HCT116 (cell line): ENCODE measurements at regions not wholly inside any gene's neighbourhood (a gene's known extent, or its start where the extent isn't known, plus 50 kb on each side); places are given as distances from the start of the nearest gene placed in this dataset.

Experiments
- ATAC-seq: fragments of 200-7000 bp; cut with Tn5 transposase; 2 replicates; pipeline ENCODE4 v1.9.1; 2020; ENCODE audit warnings: mild to moderate bottlenecking, moderate library complexity
- BruUV-seq: library from RNA; stranded (reverse); fragments of 400-500 nt; replicated peaks from 2 replicates; lab custom pipeline; 2021; lab: Mats Ljungman, UMichigan
- CTCF ChIA-PET: fragments of 300-600 bp; sonication (Branson Sonifier 250); formaldehyde crosslinking; loops from one replicate; lab custom pipeline; 2021; ENCODE audit warnings: antibody characterized with exemption; lab: Charles Lee
- POLR2A ChIA-PET: fragments of 300-600, 350-600 bp; sonication (Branson Sonifier 250); formaldehyde crosslinking; loops from one replicate; lab custom pipeline; 2021; ENCODE audit warnings: antibody characterized with exemption; lab: Charles Lee
- RAD21 ChIA-PET, 2 experiments: fragments of 300-600 bp; sonication (Branson Sonifier 250); formaldehyde crosslinking; loops; one replicate each; lab custom pipeline; 2023; ENCODE audit warnings: low total read pairs in 2 of 2; ENCODE audit not compliant: uncharacterized antibody in 2 of 2, unreplicated experiment in 2 of 2, low non-redundant PET in 1 of 2; lab: Charles Lee
- DNase-seq: peaks from one replicate; pipeline ENCODE4 v3.0.0-alpha.2; 2010; ENCODE audit warnings: low read depth, low spot score
- H2AFZ ChIP-seq: fragments of 200-600 bp; shearing (Covaris generic), sonication (generic); 2 replicates; pipeline ENCODE4 v1.6.1; 2017; ENCODE audit warnings: low read depth, mixed run types, mixed read lengths, antibody characterized with exemption, low read length; ENCODE audit not compliant: poor library complexity, severe bottlenecking
- H3K27ac ChIP-seq: 2 replicates; pipeline ENCODE4 v1.5.1; 2012; ENCODE audit warnings: low read depth, low read length
- H3K27me3 ChIP-seq: fragments of 200-600 bp; sonication (generic); 2 replicates; pipeline ENCODE4 v1.6.1; 2016; ENCODE audit warnings: mixed run types, low read length, mixed read lengths; ENCODE audit not compliant: insufficient read depth
- H3K36me3 ChIP-seq, 2 experiments: fragments of 200-500 bp in 1 of 2; fragments of 200-600 bp in 1 of 2; sonication (Bioruptor generic) in 1 of 2; sonication (generic) in 1 of 2; 2 replicates each; pipeline versions ENCODE4 v1.5.1 to v1.6.1; 2014 to 2016; ENCODE audit warnings: low read length in 2 of 2, inconsistent platforms in 1 of 2, mixed read lengths in 1 of 2, mixed run types in 1 of 2; ENCODE audit not compliant: insufficient read depth in 2 of 2, control insufficient read depth in 1 of 2
- H3K4me1 ChIP-seq, 2 experiments: fragments of 200-600 bp in 1 of 2; sonication (generic) in 1 of 2; 2 replicates each; pipeline versions ENCODE4 v1.5.1 to v1.6.1; 2012 to 2017; ENCODE audit warnings: low read length in 2 of 2, inconsistent platforms in 1 of 2, mild to moderate bottlenecking in 1 of 2, mixed read lengths in 1 of 2, mixed run types in 1 of 2, moderate library complexity in 1 of 2; ENCODE audit not compliant: insufficient read depth in 2 of 2, control insufficient read depth in 1 of 2
- H3K4me2 ChIP-seq: fragments of 200-600 bp; sonication (generic); 2 replicates; pipeline ENCODE4 v1.6.1; 2017; ENCODE audit warnings: mixed run types, low read length, mixed read lengths
- H3K4me3 ChIP-seq, 2 experiments: fragments of 200-600 bp in 1 of 2; sonication (generic) in 1 of 2; replicated peaks in 1 of 2; 2 replicates each; pipeline ENCODE4 v1.5.1; 2011 to 2016; ENCODE audit warnings: low read length in 2 of 2, control low read depth in 1 of 2, low read depth in 1 of 2, mild to moderate bottlenecking in 1 of 2, mixed read lengths in 1 of 2, mixed run types in 1 of 2
- H3K79me2 ChIP-seq: fragments of 200-600 bp; sonication (generic); 2 replicates; pipeline ENCODE4 v1.6.1; 2017; ENCODE audit warnings: mild to moderate bottlenecking, mixed run types, low read length, moderate library complexity, mixed read lengths; ENCODE audit not compliant: insufficient read depth
- H3K9ac ChIP-seq: fragments of 200-600 bp; sonication (generic); 2 replicates; pipeline ENCODE4 v1.6.1; 2016; ENCODE audit warnings: low read length, mixed read lengths
- H3K9me2 ChIP-seq: fragments of 200-600 bp; sonication (generic), shearing (Covaris generic); 2 replicates; pipeline ENCODE4 v1.6.1; 2017; ENCODE audit warnings: mixed run types, mild to moderate bottlenecking, moderate library complexity; ENCODE audit not compliant: insufficient read depth
- H3K9me3 ChIP-seq, 2 experiments: fragments of 200-500 bp in 1 of 2; fragments of 200-600 bp in 1 of 2; sonication (Bioruptor generic) in 1 of 2; sonication (generic) in 1 of 2; 2 replicates each; pipeline ENCODE4 v1.6.1; 2014 to 2017; ENCODE audit warnings: low read length in 2 of 2, mixed read lengths in 2 of 2, inconsistent platforms in 1 of 2, low read depth in 1 of 2, mild to moderate bottlenecking in 1 of 2, mixed run types in 1 of 2, moderate library complexity in 1 of 2; ENCODE audit not compliant: control insufficient read depth in 1 of 2, insufficient read depth in 1 of 2
- H4K20me1 ChIP-seq: fragments of 200-600 bp; sonication (generic), shearing (Covaris generic); 2 replicates; pipeline ENCODE4 v1.6.1; 2017; ENCODE audit warnings: mixed run types, mild to moderate bottlenecking, moderate library complexity; ENCODE audit not compliant: insufficient read depth
- CBX3 ChIP-seq: IDR thresholded peaks from 2 replicates; pipeline ENCODE4 v1.6.1; 2012; ENCODE audit warnings: low read depth
- CEBPB ChIP-seq: IDR thresholded peaks from 2 replicates; pipeline ENCODE4 v1.6.1; 2012; ENCODE audit warnings: low read depth
- EGR1 ChIP-seq: IDR thresholded peaks from 2 replicates; pipeline ENCODE4 v1.6.1; 2012; ENCODE audit warnings: low read depth
- ELF1 ChIP-seq: IDR thresholded peaks from 2 replicates; pipeline ENCODE4 v1.6.1; 2012; ENCODE audit warnings: low read depth, borderline replicate concordance
- EZH2 ChIP-seq: fragments of 200-600 bp; sonication (generic); IDR thresholded peaks from 2 replicates; pipeline ENCODE4 v1.6.1; 2017; ENCODE audit warnings: antibody characterized with exemption, mixed run types
- EZH2phosphoT487 ChIP-seq: fragments of 200-600 bp; IDR thresholded peaks from 2 replicates; pipeline ENCODE4 v1.6.1; 2018; ENCODE audit warnings: antibody characterized with exemption, borderline replicate concordance
- MAX ChIP-seq: IDR thresholded peaks from 2 replicates; pipeline ENCODE4 v1.6.1; 2012
- POLR2A ChIP-seq: IDR thresholded peaks from 2 replicates; pipeline ENCODE4 v1.7.0; 2011; ENCODE audit warnings: borderline replicate concordance; ENCODE audit not compliant: insufficient read depth, insufficient read length; ENCODE audit errors: extremely low read depth
- RAD21 ChIP-seq: IDR thresholded peaks from 2 replicates; pipeline ENCODE4 v1.6.1; 2012; ENCODE audit warnings: low read depth, mild to moderate bottlenecking
- REST ChIP-seq: IDR thresholded peaks from 2 replicates; pipeline ENCODE4 v1.6.1; 2012; ENCODE audit warnings: low read depth
- SIN3A ChIP-seq: IDR thresholded peaks from 2 replicates; pipeline ENCODE4 v1.6.1; 2012; ENCODE audit warnings: low read depth
- SRF ChIP-seq: IDR thresholded peaks from 2 replicates; pipeline ENCODE4 v1.6.1; 2012; ENCODE audit warnings: low read depth
- TCF7L2 ChIP-seq: IDR thresholded peaks from 2 replicates; pipeline ENCODE4 v1.7.0; 2011; ENCODE audit warnings: borderline replicate concordance, inconsistent platforms; ENCODE audit not compliant: insufficient read depth, insufficient read length; ENCODE audit errors: extremely low read depth
- YY1 ChIP-seq: IDR thresholded peaks from 2 replicates; pipeline ENCODE4 v1.6.1; 2011; ENCODE audit warnings: low read length, low read depth, moderate library complexity, mild to moderate bottlenecking; ENCODE audit not compliant: insufficient replicate concordance; ENCODE audit errors: extremely low read depth
- ZBTB33 ChIP-seq: IDR thresholded peaks from 2 replicates; pipeline ENCODE4 v1.6.1; 2011; ENCODE audit warnings: mild to moderate bottlenecking, low read length, moderate library complexity; ENCODE audit not compliant: insufficient replicate concordance; ENCODE audit errors: extremely low read depth
- ZFX ChIP-seq: fragments of 450-650 bp; IDR thresholded peaks from 2 replicates; pipeline ENCODE4 v1.6.1; 2017
- ZNF274 ChIP-seq: fragments of 200-500 bp; sonication (Bioruptor generic); IDR thresholded peaks from 2 replicates; pipeline ENCODE4 v1.6.1; 2014; ENCODE audit warnings: mild to moderate bottlenecking, low read depth, low read length, inconsistent platforms
- intact Hi-C: fragments of 100-400 bp; cut with micrococcal nuclease; formaldehyde crosslinking; loops from 2 replicates; pipeline ENCODE4 v1.10.0; 2022

- H3K4me3 ChIP-seq, result no peak overlapping the region
- H3K9me2 ChIP-seq, result no peaks in the 10 kb centered on the region
- no peak overlapping the region for H3K9ac ChIP-seq
- H3K27me3 ChIP-seq, result no peaks in the 10 kb centered on the region
- no peak overlapping the region for H2AFZ ChIP-seq
- H3K4me1 ChIP-seq, result no peaks in the 10 kb centered on the region
- CTCF ChIA-PET, result no interaction called here
- H4K20me1 ChIP-seq, result no peaks in the 10 kb centered on the region
- DNase-seq (no peak), ATAC-seq (no peak)
- no peaks in the 10 kb centered on the region for H3K79me2 ChIP-seq
- H3K4me2 ChIP-seq, result no peak overlapping the region
- H3K36me3 ChIP-seq, result no peaks in the 10 kb centered on the region
- TF ChIP-seq REST (no peak), RAD21 (no peak), POLR2A (no peak), EZH2phosphoT487 (no peak), ELF1 (no peak), SRF (no peak), ZNF274 (no peak), SIN3A (no peak), YY1 (no peak), ZFX (no peak), CEBPB (no peak), EGR1 (no peak), EZH2 (no peak), MAX (no peak), TCF7L2 (no peak), ZBTB33 (no peak), CBX3 (no peak)
- TF ChIP-seq, all 23 proteins: peak for 0
- H3K9me3 ChIP-seq, result no peaks in the 10 kb centered on the region
- no TSS peak for BruUV-seq
- ChIA-PET POLR2A (no interaction called here), RAD21 (no interaction called here)
- intact Hi-C loops, result no loop called here
- no peak overlapping the region for H3K27ac ChIP-seq
These were observed 322.2 kb downstream of the TMEM121 start for GRCh38 chr14:105848570-105848969.
